GM21576 (cell line): ENCODE measurements at regions not wholly inside any gene's neighbourhood (a gene's known extent, or its start where the extent isn't known, plus 50 kb on each side); places are given as distances from the start of the nearest gene placed in this dataset.
"Not testable (repeated sequence)": the region's sequence is repeated elsewhere in the genome, so short reads cannot be mapped to it uniquely, and the experiment has no call there.

Source experiments
- ATAC-seq: cut with Tn5 transposase; IDR thresholded peaks from one replicate; pipeline ENCODE4 v1.9.1; 2021; ENCODE audit warnings: mild to moderate bottlenecking, moderate library complexity; ENCODE audit not compliant: unreplicated experiment

GRCh38 chr10:22086730-22087401, 83.3 kb upstream of the DNAJC1 start:
- ATAC-seq = no peak

GRCh38 chr10:22079921-22080320, 76.4 kb upstream of the DNAJC1 start:
- not testable (repeated sequence) for ATAC-seq

GRCh38 chr10:22071332-22071731, 67.8 kb upstream of the DNAJC1 start:
- ATAC-seq = no peak

GRCh38 chr10:22067091-22067490, 63.6 kb upstream of the DNAJC1 start:
- no peak for ATAC-seq

- not testable (repeated sequence) for ATAC-seq
Observed at GRCh38 chr10:22060984-22061383, 57.5 kb upstream of the DNAJC1 start.

- ATAC-seq = no peak
Observed at GRCh38 chr10:22058201-22058600, 54.7 kb upstream of the DNAJC1 start.

GRCh38 chr10:22054961-22055360, 51.4 kb upstream of the DNAJC1 start:
- ATAC-seq = no peak
